Duodenal mucosa (tissue), 2 donors: ENCODE measurements at regions not wholly inside any gene's neighbourhood (a gene's known extent, or its start where the extent isn't known, plus 50 kb on each side); places are given as distances from the start of the nearest gene placed in this dataset.

Source experiments
- H3K27ac ChIP-seq: one replicate; pipeline ENCODE4 v1.7.0; 2013; ENCODE audit warnings: low read depth, low read length
- H3K27me3 ChIP-seq, 2 donors: one replicate each; pipeline ENCODE4 v1.7.0; 2013; ENCODE audit warnings: low read length in 2 of 2, control low read depth in 1 of 2; ENCODE audit not compliant: insufficient read depth in 2 of 2, control insufficient read depth in 1 of 2
- H3K36me3 ChIP-seq, 2 donors: one replicate each; pipeline ENCODE4 v1.7.0; 2013; ENCODE audit warnings: low read length in 2 of 2, control low read depth in 1 of 2; ENCODE audit not compliant: insufficient read depth in 2 of 2, control insufficient read depth in 1 of 2
- H3K4me1 ChIP-seq, 2 donors: one replicate each; pipeline ENCODE4 v1.7.0; 2013; ENCODE audit warnings: low read length in 2 of 2, control low read depth in 1 of 2; ENCODE audit not compliant: insufficient read depth in 2 of 2, control insufficient read depth in 1 of 2
- H3K4me3 ChIP-seq, 2 donors: one replicate each; pipeline ENCODE4 v1.7.0; 2013; ENCODE audit warnings: low read length in 2 of 2, low read depth in 1 of 2
- H3K9ac ChIP-seq, 2 donors: one replicate each; pipeline ENCODE4 v1.7.0; 2013; ENCODE audit warnings: low read length in 2 of 2, low read depth in 1 of 2
- H3K9me3 ChIP-seq, 2 donors: one replicate each; pipeline ENCODE4 v1.7.0; 2013; ENCODE audit warnings: low read length in 2 of 2, control low read depth in 1 of 2; ENCODE audit not compliant: control insufficient read depth in 1 of 2

- Histone ChIP-seq H3K9ac (no peak overlapping the region), H3K9me3 (peaks cover 3% of the 10 kb centered on the region in 2 donors), H3K27me3 (no peaks in the 10 kb centered on the region), H3K4me3 (no peak overlapping the region), H3K27ac (no peak overlapping the region), H3K36me3 (no peaks in the 10 kb centered on the region), H3K4me1 (no peaks in the 10 kb centered on the region)
These were observed 1775.1 kb upstream of the PCDH20 start for GRCh38 chr13:63190742-63191141.

GRCh38 chr13:63190219-63190618, 1774.6 kb upstream of the PCDH20 start:
- no peak overlapping the region for H3K9ac ChIP-seq
- no peak overlapping the region for H3K4me3 ChIP-seq
- H3K27me3 ChIP-seq, result no peaks in the 10 kb centered on the region
- no peaks in the 10 kb centered on the region for H3K4me1 ChIP-seq
- H3K27ac ChIP-seq, result no peak overlapping the region
- H3K36me3 ChIP-seq, result no peaks in the 10 kb centered on the region
- peaks cover 3% of the 10 kb centered on the region in 2 donors for H3K9me3 ChIP-seq

- H3K36me3 ChIP-seq, result no peaks in the 10 kb centered on the region
- H3K4me1 ChIP-seq, result no peaks in the 10 kb centered on the region
- no peak overlapping the region for H3K4me3 ChIP-seq
- no peak overlapping the region for H3K27ac ChIP-seq
- peaks cover 3% of the 10 kb centered on the region in 2 donors for H3K9me3 ChIP-seq
- H3K9ac ChIP-seq, result no peak overlapping the region
- H3K27me3 ChIP-seq, result no peaks in the 10 kb centered on the region
These were observed 1774.1 kb upstream of the PCDH20 start for GRCh38 chr13:63189712-63190111.

GRCh38 chr13:63184693-63185092, 1769.0 kb upstream of the PCDH20 start:
- Histone ChIP-seq H3K36me3 (no peaks in the 10 kb centered on the region), H3K27me3 (no peaks in the 10 kb centered on the region), H3K4me1 (no peaks in the 10 kb centered on the region), H3K9ac (no peak overlapping the region), H3K9me3 (peaks cover 3% of the 10 kb centered on the region in 2 donors), H3K27ac (no peak overlapping the region), H3K4me3 (no peak overlapping the region)

GRCh38 chr13:63175536-63175935, 1759.9 kb upstream of the PCDH20 start:
- Histone ChIP-seq H3K9ac (no peak overlapping the region), H3K4me1 (no peaks in the 10 kb centered on the region), H3K27me3 (no peaks in the 10 kb centered on the region), H3K27ac (no peak overlapping the region), H3K9me3 (peaks cover 0 to 5% of the 10 kb centered on the region in 2 donors), H3K36me3 (no peaks in the 10 kb centered on the region), H3K4me3 (no peak overlapping the region)

- Histone ChIP-seq H3K36me3 (no peaks in the 10 kb centered on the region), H3K27ac (no peak overlapping the region), H3K27me3 (no peaks in the 10 kb centered on the region), H3K9me3 (no peaks in the 10 kb centered on the region), H3K4me1 (no peaks in the 10 kb centered on the region), H3K4me3 (no peak overlapping the region), H3K9ac (no peak overlapping the region)
These were observed 1752.2 kb upstream of the PCDH20 start for GRCh38 chr13:63167699-63168337.

- no peak overlapping the region for H3K4me3 ChIP-seq
- no peak overlapping the region for H3K27ac ChIP-seq
- no peaks in the 10 kb centered on the region for H3K27me3 ChIP-seq
- no peaks in the 10 kb centered on the region for H3K4me1 ChIP-seq
- H3K9me3 ChIP-seq, result peaks cover 0 to 6% of the 10 kb centered on the region in 2 donors
- no peaks in the 10 kb centered on the region for H3K36me3 ChIP-seq
- H3K9ac ChIP-seq, result no peak overlapping the region
These were observed 1750.7 kb upstream of the PCDH20 start for GRCh38 chr13:63166345-63166744.

GRCh38 chr13:63163903-63164302, 1748.3 kb upstream of the PCDH20 start:
- no peak overlapping the region for H3K4me3 ChIP-seq
- no peak overlapping the region for H3K9ac ChIP-seq
- H3K27ac ChIP-seq, result no peak overlapping the region
- H3K9me3 ChIP-seq, result peaks cover 0 to 6% of the 10 kb centered on the region in 2 donors
- no peaks in the 10 kb centered on the region for H3K4me1 ChIP-seq
- no peaks in the 10 kb centered on the region for H3K36me3 ChIP-seq
- no peaks in the 10 kb centered on the region for H3K27me3 ChIP-seq

GRCh38 chr13:63161219-63161618, 1745.6 kb upstream of the PCDH20 start:
- Histone ChIP-seq H3K36me3 (no peaks in the 10 kb centered on the region), H3K9ac (no peak overlapping the region), H3K9me3 (peaks cover 5 to 6% of the 10 kb centered on the region in 2 donors)

GRCh38 chr13:63156816-63157215, 1741.2 kb upstream of the PCDH20 start:
- no peaks in the 10 kb centered on the region for H3K36me3 ChIP-seq
- H3K4me1 ChIP-seq, result no peaks in the 10 kb centered on the region
- H3K9me3 ChIP-seq, result peaks cover 3 to 5% of the 10 kb centered on the region in 2 donors
- no peak overlapping the region for H3K27ac ChIP-seq
- no peaks in the 10 kb centered on the region for H3K27me3 ChIP-seq
- no peak overlapping the region for H3K9ac ChIP-seq
- H3K4me3 ChIP-seq, result no peak overlapping the region

More at GRCh38 chr13:63161219-63161618, 1745.6 kb upstream of the PCDH20 start:
- H3K4me3 ChIP-seq, result no peak overlapping the region
- no peak overlapping the region for H3K27ac ChIP-seq
- no peaks in the 10 kb centered on the region for H3K27me3 ChIP-seq
- H3K4me1 ChIP-seq, result no peaks in the 10 kb centered on the region
